ENCODE measurements at regions not wholly inside any gene's neighbourhood (a gene's known extent, or its start where the extent isn't known, plus 50 kb on each side); places are given as distances from the start of the nearest gene placed in this dataset.

DNA sequence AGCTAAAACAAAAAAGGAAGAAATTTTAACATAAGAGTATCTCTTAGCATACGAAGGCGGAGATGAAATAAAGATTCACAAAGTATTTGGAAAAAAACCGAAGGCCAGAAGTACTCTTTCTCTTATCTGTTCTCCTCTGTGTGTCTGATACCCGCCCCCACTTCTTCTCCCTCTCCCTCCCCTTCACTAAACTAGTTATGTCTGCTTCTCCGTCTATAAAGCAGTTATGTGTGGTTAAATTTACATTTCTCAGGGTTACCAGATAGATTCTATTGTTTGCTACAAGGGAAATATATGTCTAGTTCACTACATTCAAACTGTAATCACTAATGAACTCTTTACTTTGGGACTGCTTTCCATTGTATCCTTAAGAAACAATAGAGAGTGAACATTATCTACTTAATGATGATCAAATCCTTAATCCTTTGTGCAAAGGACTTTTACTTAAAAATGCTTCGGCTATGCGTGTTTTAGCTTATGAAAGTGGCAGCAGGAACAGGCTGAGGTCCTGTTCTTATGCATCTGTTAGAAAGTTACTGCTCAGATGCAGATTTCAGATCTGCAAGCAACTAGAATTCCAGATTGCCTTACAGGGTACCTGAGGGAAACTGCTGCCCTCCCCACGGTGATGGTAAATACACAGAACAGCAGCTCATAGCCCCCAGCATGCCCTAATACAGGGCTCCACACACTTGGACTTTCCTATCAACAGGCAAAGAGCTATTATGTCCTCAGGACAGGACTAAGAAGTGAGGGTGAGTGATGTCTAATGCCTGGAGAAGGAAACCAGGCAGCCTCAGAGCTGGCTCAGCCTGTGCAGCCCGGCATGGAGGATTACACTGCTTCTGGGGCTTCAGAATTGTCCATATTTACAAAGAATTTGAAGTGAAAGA, 273.3 kb downstream of the FZD1 start:
- intact Hi-C loops (cut with DNase I) = no loop called here
- WGBS, 2 donors = 49 to 54% methylated on average over 9 of the region's 9 CpGs
- Histone ChIP-seq H3K4me3 (no peak overlapping the region), H3K27ac (no peak overlapping the region), H3K36me3 (no peaks in the 10 kb centered on the region), H3K9me3 (no peaks in the 10 kb centered on the region), H3K4me1 (no peaks in the 10 kb centered on the region), H3K27me3 (no peaks in the 10 kb centered on the region)
- no peak for ATAC-seq
- no peak for DNase-seq
- FAIRE-seq = no peak
- TF ChIP-seq, protein P1, sequence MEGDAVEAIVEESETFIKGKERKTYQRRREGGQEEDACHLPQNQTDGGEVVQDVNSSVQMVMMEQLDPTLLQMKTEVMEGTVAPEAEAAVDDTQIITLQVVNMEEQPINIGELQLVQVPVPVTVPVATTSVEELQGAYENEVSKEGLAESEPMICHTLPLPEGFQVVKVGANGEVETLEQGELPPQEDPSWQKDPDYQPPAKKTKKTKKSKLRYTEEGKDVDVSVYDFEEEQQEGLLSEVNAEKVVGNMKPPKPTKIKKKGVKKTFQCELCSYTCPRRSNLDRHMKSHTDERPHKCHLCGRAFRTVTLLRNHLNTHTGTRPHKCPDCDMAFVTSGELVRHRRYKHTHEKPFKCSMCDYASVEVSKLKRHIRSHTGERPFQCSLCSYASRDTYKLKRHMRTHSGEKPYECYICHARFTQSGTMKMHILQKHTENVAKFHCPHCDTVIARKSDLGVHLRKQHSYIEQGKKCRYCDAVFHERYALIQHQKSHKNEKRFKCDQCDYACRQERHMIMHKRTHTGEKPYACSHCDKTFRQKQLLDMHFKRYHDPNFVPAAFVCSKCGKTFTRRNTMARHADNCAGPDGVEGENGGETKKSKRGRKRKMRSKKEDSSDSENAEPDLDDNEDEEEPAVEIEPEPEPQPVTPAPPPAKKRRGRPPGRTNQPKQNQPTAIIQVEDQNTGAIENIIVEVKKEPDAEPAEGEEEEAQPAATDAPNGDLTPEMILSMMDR (IDR thresholded peaks at IDR 0.05) = no peak

DNA sequence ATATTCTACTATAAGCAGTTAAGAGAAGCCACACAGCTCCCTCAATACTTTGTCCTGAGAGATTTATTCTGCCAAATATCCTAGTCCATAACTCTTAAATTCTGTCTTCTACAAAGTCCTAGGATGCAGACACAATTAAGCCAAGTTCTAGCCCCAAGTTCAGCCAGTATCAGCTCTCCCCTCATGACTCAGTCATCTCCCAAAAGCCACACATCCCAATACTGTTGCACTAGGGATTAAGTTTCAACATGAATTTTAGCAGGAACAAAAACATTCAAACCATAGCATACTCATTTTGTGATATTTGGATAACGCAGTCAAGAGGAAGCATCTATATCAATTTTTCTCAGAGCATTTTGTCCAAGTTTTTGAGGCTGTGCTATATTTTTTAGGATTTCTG, 277.4 kb downstream of the FZD1 start:
- Histone ChIP-seq H3K4me3 (no peak overlapping the region), H3K4me1 (no peaks in the 10 kb centered on the region), H3K27me3 (no peaks in the 10 kb centered on the region), H3K27ac (no peak overlapping the region), H3K36me3 (no peaks in the 10 kb centered on the region), H3K9me3 (no peaks in the 10 kb centered on the region)
- DNase-seq = no peak
- 91 to 95% methylated on average over 1 of the region's 1 CpG for WGBS, 2 donors
- no peak for FAIRE-seq
- TF ChIP-seq, protein P1 (IDR thresholded peaks at IDR 0.05) = no peak
- no peak for ATAC-seq
- intact Hi-C loops (cut with DNase I) = no loop called here

DNA sequence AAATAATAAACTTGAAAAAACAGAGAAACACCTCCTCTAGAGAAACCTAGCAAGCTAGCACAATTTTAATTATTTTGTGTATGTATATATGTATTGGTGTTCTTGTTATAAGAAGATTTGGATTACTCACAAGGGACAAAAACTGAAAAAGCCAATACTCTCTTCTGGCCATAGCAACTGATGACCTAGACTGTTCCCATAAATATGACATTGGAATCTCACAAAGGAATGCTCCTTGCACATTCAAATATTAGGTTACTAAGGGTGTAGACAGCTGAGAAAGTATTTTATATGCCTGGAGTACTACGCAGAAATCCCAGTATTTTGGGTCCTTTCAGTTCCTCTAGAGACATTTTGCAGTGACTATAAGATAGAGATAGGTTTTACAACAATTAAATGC, 279.4 kb downstream of the FZD1 start:
- Histone ChIP-seq H3K4me3 (no peak overlapping the region), H3K9me3 (no peaks in the 10 kb centered on the region), H3K27ac (no peak overlapping the region), H3K27me3 (no peaks in the 10 kb centered on the region), H3K4me1 (no peaks in the 10 kb centered on the region), H3K36me3 (no peaks in the 10 kb centered on the region)
- TF ChIP-seq, protein P1 (IDR thresholded peaks at IDR 0.05) = no peak
- DNase-seq (no peak), ATAC-seq (no peak), FAIRE-seq (no peak)
- intact Hi-C loops (cut with DNase I) = no loop called here
- 64 to 86% methylated on average over 1 of the region's 1 CpG for WGBS, 2 donors

DNA sequence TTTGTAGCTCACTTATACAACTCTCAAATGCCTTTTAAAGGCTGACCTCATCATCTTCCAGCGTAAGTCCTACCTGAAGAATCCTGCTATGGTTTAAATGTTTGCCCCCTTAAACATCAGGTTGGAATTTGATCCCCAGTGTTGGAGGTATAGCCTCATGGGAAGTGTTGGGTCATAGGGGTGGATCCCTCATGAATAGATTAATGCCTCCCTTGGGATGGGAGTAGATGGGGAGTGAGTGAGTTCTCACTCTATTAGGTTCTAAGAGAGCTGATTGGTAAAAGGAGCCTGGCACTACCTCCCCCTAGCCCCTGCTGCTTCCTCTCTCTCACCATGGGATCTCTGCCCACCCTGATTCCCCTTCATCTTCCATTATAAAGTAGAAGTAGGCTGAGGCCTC, 285.6 kb downstream of the FZD1 start:
- no peaks in the 10 kb centered on the region for H3K4me1 ChIP-seq
- intact Hi-C loops (cut with DNase I) = no loop called here
- DNase-seq = no peak
- 76 to 89% methylated on average over 1 of the region's 1 CpG for WGBS, 2 donors
- H3K4me3 ChIP-seq = no peak overlapping the region
- H3K9me3 ChIP-seq = no peaks in the 10 kb centered on the region
- ATAC-seq = no peak
- TF ChIP-seq, protein P1 (IDR thresholded peaks at IDR 0.05) = no peak
- no peak overlapping the region for H3K27ac ChIP-seq
- no peak for FAIRE-seq
- H3K27me3 ChIP-seq = no peaks in the 10 kb centered on the region
- H3K36me3 ChIP-seq = no peaks in the 10 kb centered on the region

DNA sequence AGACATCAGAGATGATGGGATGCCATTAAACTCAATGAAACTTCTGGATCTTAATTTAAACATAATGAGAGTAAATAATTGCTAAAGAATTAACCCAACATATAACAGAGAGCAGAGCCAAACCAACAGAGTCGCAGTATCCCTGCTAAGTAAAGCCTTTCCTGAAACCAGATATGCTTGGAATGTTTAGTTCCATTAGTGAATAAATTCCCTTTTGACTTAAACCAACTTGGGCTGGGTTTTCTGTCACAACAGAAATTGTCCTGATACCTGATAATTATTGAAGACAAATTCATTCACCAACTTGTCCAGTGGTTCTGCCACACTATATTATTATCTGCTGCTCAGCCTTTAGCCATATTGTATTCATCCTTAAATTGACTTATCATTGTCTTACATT, 286.7 kb downstream of the FZD1 start:
- WGBS, 2 donors = 59 to 74% methylated on average over 1 of the region's 1 CpG
- no peak overlapping the region for H3K27ac ChIP-seq
- FAIRE-seq = no peak
- H3K9me3 ChIP-seq = no peaks in the 10 kb centered on the region
- TF ChIP-seq, protein P1 (IDR thresholded peaks at IDR 0.05) = no peak
- no peak overlapping the region for H3K4me3 ChIP-seq
- intact Hi-C loops (cut with DNase I) = no loop called here
- DNase-seq = no peak
- H3K27me3 ChIP-seq = no peaks in the 10 kb centered on the region
- no peaks in the 10 kb centered on the region for H3K4me1 ChIP-seq
- ATAC-seq = no peak
- no peaks in the 10 kb centered on the region for H3K36me3 ChIP-seq
